Testis (tissue), 2 donors: ENCODE measurements at regions not wholly inside any gene's neighbourhood (a gene's known extent, or its start where the extent isn't known, plus 50 kb on each side); places are given as distances from the start of the nearest gene placed in this dataset.

Experiments
- CTCF ChIP-seq, 3 experiments: fragments of 450-650 bp in 2 of 3; fragments of 200-600 bp in 1 of 3; sonication (generic) in 1 of 3; IDR thresholded peaks; one replicate each; pipeline ENCODE4 v1.5.1; 2016 to 2019; ENCODE audit warnings: antibody characterized with exemption in 3 of 3, mild to moderate bottlenecking in 2 of 3, moderate library complexity in 1 of 3
- POLR2A ChIP-seq: fragments of 450-650 bp; IDR thresholded peaks from one replicate; pipeline ENCODE4 v1.6.1; 2017; ENCODE audit warnings: antibody characterized with exemption, mild to moderate bottlenecking, moderate library complexity

- no peak for TF ChIP-seq CTCF (IDR thresholded peaks at IDR 0.05)
- no peak for TF ChIP-seq POLR2A
These were observed 772.6 kb downstream of the TSN start for GRCh38 chr2:122528061-122528460.
